ENCODE measurements at regions not wholly inside any gene's neighbourhood (a gene's known extent, or its start where the extent isn't known, plus 50 kb on each side); places are given as distances from the start of the nearest gene placed in this dataset.

DNA sequence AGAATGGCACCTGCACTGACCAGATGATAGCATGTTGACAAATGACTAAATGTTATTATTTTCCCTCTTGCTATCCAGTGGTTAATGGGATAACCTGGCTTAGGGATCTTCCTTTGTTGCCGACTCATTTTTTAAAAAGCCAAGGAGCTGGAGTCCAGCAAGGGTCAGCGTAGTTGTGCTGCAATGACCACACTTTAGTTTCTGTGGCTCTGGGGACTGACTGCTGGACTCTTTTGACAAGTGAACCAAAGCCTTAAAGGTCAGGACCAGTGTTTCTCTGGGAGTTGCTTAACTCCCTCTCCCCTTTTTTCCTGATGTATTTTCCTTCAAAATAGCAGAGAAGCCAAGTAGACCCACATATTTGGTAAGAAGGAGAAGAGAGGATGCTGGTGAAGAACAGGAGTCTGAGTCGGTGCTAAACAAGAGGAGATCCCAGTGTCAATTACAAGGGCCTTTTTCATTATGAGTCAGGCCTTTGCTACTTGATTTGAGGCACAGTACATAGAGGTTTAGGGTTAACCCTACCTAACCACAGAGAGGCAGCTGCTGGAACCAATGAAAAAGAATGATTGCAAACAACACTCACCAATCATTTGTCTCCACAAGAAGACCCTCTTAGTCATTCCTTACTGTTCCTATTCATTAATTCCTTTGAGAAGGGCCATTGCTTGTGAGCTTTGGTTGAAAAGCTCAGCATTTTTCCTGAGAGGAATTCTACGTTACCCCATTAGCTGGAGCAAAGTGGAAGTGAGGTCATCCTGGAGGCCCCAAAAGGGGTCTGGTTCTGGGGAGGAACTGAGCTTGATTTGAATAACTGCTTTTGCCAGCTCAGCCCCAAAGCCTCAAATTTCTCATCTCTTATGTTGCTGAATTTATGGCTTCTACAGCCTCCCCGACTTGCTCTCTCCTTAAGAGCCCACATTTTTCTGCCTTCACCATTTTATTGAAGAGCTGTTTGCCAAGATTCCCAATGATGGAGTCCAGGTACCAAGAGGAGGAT is 137.6 kb upstream of the HNMT start:
- ATAC-seq, result peak in 1 of 2 donors; percentile 35

- ATAC-seq, result no peak
Observed at GRCh38 chr2:137828624-137829023, 135.6 kb upstream of the HNMT start.

GRCh38 chr2:137829251-137829650 is 135.0 kb upstream of the HNMT start:
- ATAC-seq, result no peak

DNA sequence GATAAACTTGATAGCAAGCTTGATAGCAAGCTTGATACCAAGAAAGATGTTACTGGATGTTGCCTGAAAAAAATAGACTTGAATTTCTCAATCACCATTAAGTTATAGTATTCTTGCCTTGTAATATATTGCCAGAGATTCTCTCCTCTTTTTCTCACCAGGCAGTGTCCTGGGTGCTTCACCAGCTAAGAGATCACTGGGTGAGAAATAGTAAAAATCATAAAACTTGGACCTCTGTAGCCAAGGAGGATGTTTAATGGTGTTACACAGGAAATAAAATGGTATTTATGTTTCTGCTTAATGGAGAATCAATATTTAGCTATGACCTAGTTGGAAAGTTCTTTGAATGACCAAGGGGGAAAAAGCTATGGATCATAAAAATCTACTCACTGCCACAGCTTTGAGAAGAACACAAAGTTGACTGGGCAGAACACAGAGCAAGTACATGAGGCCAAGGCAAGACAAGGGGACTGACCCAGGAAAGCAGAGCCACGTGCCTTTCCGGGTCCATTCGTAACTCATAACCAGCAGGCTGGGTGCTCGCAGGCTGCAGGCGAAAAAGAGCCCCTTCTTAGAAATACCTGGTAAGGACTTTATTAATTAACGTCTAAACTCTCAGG is 129.4 kb upstream of the HNMT start:
- ATAC-seq, result no peak

DNA sequence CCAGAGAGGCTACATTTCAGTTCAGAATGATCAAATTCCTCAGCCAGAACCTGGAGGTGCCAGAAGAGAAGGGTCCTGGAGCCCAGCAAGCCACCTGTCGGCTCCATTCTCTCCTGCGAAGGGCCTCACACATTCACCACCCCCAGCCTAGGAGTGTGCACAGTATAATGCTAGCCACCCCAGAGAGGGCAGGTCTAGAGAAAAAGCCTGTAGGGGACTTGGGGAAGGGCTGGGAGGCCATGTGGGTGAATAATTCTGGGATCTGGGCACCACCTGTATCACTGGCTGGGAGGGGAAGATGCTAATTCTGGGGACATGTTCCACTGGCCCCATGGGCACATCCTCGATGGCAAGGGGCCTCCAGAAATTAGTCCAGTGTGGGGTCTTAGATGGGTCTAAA is 127.6 kb upstream of the HNMT start:
- ATAC-seq, result no peak

DNA sequence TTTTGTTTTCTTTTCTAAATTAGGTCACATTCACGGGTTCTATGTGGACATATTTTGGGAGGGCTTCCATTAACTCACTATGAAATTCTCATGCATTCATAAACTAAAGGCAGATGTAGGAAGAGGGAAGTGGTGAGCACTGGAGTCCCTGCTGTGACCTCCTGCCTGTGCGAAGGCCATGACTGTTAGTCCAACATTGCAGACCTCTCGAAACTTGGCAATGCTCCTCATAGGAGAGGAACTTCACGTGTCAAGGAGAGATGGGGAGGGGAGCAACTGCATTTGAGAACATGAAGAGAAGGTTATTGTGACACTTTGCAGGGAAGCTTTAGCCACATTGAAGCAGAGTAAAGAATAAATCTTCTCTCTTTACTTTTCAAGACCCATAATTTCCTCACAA is 126.4 kb upstream of the HNMT start:
- ATAC-seq, result no peak

GRCh38 chr2:137838255-137839092 is 125.8 kb upstream of the HNMT start:
- no peak for ATAC-seq

DNA sequence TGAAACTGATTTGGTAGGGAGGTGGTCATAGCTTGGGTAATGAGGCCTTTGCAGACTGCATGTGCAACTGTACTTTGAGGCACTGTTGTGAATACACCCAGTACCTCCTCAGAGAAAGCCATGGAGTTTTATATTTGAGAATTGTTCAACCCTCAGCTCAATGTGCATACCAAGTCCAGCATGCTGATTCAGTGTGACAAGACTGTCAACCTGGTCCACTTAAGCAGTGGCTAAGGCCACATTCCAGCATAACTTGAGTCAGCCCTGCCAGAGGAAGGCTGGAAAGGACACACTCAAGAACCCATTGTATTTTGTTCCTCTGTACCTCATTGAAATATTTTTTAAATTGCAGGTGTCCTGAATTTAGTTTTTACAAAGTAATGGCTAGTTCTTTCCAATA is 121.8 kb upstream of the HNMT start:
- no peak for ATAC-seq

DNA sequence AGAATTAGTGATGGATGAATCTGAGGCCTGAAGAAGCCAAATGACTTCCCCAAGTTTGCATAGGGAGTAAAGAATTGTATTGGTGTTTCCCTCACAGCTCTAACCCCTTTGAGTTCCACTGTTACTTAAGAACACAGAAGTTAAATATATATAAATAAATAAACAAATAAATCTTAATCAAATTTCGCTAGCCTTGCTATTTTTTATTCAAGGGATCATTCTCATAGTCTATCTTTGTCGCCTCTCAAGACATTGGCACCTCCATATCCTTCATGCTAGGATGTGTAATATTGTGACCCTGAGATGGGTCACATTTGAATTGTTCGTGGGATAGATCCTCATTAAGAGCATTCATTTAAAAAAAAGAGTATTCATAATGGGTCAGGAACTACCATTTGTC is 121.3 kb upstream of the HNMT start:
- no peak for ATAC-seq

- ATAC-seq, result no peak
Observed at GRCh38 chr2:137845422-137845821, 118.9 kb upstream of the HNMT start.

GRCh38 chr2:137846993-137847392 is 117.3 kb upstream of the HNMT start:
- ATAC-seq, result no peak

- no peak for ATAC-seq
Observed at GRCh38 chr2:137847443-137847842, 116.8 kb upstream of the HNMT start.

DNA sequence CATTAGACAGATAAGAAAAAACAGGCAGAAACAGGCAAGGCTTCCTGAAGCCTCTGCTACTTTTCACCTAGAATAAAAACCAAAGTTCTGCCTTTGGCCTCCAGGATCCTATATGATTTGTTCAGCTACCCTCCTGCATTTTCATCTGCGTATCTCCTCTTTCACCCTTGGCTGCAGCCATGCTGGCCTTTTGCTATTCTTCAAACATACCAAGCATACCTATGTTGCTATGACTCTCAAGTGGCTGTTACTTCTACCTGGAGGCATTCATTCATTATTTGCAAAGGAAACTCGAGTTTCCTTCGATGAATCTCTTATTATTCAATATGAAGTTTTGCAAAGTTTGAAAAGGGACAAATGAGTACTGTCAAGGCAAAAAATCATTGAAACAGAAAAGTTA is 106.4 kb upstream of the HNMT start:
- no peak for ATAC-seq

DNA sequence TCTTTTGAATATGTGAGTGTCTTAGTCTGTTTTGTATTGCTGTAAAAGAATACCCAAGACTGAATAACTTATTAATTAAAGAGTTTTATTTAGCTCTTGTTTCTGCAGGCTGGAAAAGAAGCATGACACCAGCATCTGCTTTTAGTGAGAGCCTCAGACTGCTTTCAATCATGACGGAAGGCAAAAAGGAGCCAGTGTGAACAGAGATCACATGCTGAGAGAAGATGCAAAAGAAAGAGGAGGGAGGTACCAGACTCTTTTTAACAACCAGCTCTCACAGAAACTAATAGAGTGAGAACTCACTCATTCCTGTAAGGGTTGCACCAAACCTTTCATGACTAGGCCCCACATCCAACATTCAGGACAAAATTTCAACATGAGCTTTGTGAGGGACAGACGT is 101.6 kb upstream of the HNMT start:
- ATAC-seq, result no peak

DNA sequence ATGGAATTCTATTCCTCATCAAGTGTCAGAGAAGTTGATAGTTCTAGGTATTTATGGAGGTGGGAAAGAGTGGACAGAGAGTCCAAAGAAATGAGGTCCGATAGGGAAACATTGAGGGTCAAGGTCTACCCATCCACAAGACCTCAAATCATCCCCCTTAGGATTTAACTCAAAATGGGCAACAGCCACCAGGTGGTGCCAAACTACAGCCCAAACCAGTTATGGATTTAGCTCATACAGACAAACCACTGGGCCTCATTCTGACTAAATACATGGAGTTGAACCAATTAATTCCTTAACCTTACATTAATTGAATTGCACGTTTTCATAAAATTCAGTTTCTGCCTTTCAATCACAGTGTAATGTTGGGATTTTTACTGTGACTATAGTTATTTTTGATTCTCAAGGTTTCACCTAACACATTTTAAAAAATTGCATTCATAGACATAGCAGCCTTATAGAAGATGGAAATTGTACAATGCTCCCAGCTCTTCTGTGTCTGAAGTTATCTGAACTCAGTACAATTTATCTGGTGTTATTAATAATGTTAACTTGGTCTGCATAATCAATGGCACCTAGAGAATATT is 98.2 kb upstream of the HNMT start:
- ATAC-seq, result peak; percentile 36 to 38

GRCh38 chr2:137870682-137871081 is 93.6 kb upstream of the HNMT start:
- ATAC-seq, result no peak

DNA sequence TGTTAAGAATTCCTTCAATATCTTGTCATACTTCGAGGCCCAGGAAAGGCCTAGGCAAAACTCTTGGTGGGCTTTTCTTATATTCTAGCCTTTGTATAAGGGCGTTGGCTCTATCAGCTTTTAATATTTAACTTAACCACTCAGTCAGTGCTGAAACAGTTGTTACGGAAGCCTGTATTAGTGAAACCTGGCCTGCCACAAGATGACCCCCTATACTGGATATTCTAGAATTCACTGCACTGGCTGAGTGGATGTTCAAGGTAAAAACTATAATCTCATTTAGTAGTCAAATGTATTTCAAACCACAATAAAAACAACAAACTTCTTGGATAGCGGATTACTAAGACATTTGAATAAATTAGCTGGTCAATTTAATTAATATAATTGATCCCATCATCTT is 91.7 kb upstream of the HNMT start:
- ATAC-seq, result no peak

DNA sequence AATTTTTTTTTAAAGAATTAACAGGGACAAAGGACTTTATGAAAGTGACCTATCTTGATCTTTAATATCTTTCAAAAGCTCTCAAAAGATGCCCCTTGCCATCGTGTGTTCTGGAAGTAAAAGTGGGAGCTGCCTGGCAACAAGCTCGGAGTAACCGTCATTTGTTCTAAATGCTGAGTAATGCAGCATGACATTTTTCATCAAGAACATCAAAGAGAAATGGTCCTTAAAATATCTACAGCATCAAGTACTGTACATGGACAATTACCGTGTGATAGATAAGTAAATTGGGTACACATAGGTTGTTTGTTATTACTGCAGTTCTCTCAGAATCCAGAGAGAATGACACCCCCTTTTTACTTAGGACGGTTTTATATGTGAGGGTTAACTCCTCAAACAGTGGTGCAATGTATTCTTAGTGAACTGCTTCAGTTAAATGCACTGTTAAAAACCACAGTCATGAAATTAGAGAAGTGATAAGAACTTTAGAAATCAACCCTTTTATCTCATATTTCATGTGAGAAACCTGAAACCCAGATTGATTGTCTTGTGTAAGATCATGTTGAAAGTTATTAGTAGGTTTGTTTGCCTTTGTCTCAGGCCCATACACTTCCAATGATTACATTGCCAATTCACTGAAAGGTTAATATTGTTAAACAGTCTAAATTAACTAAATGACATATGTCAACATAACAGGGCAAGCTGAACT is 90.6 kb upstream of the HNMT start:
- no peak for ATAC-seq

- no peak for ATAC-seq
Observed at GRCh38 chr2:137879121-137879520, 85.2 kb upstream of the HNMT start.

DNA sequence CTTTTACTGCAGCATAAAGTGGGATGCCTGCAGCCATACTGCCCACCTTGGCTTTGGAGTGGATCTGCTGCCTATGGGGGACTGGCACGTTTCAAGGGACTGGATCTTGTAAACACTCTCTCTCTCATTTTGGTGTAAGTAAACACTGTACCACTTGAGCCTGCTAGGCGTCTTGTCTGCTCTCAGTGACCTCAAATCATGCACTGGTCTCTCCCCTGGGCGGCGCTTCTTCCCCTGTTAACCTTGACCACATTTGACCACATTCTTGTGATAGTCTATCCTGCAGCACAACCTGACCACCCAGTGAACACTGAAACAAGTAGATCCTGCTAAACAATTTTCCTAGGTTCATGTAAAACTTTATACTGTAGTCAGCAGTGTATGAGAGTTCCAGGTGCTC is 82.6 kb upstream of the HNMT start:
- no peak for ATAC-seq

DNA sequence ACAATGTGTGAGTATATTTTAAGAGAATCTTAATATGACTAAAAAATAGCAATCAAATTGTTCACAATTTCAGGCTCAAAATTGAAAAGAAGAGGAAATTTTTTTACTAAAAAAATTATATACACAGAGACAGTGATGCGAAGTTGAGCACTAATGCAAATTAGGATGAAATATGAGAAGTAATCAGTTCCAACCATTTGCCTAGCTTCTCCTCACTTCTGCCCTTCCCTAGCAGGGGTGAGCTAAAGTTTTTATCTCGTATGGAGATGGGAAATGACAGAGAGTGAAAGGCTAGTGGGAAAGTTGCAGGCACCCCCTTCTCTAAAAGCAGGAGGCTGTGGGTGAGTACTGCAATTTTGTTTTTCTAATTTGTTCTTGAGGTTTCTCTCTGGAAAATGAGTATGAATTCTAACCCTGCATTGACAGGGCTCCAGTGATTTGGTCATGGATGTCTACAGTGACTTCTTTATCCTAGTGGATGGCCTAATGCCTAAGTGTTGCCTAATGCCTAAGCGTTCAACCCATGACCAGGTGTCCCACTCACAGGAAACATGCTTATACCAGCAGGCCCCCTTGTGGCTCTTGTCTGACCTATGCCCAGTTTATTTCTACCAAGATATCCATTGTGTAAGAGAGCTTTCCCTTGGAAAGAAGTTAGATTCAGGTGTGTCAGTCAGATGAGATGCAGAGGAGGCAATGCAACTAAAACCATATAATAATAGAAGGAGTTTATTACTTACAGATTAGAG is 78.0 kb upstream of the HNMT start:
- no peak for ATAC-seq

- no peak for ATAC-seq
Observed at GRCh38 chr2:137888845-137889244, 75.4 kb upstream of the HNMT start.
